HT-29 (cell line): ENCODE measurements at regions not wholly inside any gene's neighbourhood (a gene's known extent, or its start where the extent isn't known, plus 50 kb on each side); places are given as distances from the start of the nearest gene placed in this dataset.

Experiments used
- DNase-seq: peaks from one replicate; pipeline ENCODE4 v3.0.0-alpha.2; 2015; ENCODE audit warnings: low spot score

DNA sequence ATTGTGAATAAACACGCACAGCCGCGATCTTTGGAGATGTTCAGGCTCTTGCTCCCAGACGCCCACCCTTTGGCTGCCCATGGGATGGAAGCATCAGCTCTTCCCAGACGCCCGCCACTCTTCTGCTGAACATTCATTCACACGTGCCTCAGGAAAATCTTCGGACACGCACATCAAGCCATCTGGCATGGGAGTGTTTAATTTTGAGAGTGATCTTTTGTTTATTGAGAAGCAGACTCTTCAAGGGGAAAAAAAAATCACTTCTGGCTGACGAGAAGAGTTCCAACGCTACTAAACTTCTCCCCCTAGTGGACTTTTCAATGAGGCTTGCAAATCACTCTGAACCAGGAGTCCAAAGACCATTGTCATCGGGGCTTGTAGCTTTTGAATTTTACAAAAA is 62.0 kb upstream of the NUDT7 start:
- peak; percentile 13 for DNase-seq

DNA sequence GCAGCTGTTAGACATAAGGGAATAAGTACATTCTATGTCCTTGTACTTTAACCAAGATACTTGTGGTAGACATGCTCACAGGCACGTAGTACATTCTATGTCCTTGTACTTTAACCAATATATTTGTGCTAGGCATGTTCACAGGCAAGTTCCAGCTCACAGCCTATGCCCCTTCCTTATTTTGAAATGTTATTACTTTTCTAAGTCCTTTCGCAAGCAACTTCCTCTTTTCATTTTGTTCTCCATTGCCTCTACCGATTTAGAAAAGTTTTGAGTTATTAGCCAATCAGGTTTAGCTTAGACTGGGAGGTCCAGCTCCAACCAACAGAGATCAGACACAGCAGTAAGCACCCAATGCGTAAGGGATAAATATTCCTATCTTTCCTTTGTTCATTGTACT is 60.1 kb upstream of the NUDT7 start:
- no peak for DNase-seq

DNA sequence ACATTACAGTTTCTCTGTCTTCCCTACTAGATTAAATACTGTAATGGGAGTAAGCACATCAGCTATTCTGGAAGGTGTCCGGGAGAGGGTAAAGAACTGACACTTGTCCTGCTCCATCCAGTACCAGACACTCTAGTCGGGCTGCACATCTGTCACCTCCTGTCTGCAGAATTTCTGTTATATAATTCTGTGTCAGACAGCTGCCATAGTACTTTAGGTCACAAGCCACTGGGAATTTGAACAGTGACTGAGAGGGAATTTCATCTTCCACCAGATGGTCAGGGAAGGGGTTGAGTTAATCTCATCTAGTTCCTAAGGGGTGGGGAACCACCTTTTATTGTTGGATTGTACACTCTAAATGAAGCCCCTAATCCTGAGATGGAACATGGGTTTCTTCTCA is 58.6 kb upstream of the NUDT7 start:
- no peak for DNase-seq

DNA sequence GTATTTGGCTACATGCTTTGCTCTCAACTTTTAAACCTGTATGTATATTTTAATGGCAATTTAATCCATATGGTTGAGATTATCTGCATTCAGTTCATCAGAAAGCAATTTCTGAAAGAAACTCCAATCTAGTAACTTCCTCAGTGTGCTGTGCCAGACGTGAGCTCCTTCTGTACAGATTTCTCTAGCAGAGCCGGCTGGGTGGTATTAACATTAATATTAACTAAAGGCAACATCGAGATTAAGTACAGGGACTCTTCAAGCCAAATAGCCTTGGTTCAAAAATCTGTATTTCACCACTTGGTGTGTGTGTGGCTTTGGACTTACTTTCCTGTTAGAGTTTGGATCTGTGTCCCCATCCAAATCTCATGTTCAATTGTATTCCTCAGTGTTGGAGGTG is 55.5 kb upstream of the NUDT7 start:
- no peak for DNase-seq

DNA sequence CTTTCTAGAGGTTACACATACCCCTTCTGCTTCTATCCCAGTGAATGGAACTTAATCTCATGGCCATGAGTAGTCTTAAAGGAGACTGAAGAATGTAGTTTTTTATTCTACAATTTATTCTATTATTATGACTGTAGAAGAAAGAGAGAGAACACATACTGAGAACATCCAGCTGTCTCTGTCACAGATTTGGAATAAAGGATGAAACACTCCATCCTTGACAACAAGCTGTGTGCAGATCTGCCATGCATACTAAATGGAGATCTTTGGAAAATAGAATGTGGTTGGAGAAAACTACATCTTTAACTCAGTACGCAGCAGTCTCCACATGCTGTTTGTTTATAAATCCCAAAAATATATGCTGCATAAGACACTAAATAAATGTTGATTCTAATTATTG is 54.1 kb upstream of the NUDT7 start:
- no peak for DNase-seq

DNA sequence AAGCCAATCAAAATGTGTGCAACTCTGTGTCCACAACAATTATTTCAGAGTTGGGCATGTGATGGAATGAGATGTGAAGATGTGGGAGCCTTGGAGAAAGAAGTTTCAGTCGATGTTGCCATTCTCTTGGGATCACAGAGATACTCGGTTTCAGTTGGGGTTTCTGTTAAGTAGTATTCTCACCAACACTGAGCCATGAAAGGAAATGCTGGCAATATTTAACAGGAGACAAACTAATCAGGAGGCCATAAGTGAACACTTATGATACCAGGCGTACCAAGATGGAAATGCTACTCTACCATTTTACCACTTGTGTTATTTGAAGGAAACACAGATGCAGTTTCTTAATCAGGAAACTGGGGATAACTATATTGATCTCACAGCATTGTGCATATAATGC is 53.3 kb upstream of the NUDT7 start:
- no peak for DNase-seq
